ENCODE measurements at regions not wholly inside any gene's neighbourhood (a gene's known extent, or its start where the extent isn't known, plus 50 kb on each side); places are given as distances from the start of the nearest gene placed in this dataset.

- DNase-seq (ENCODE audit: low spot score), result no peak
Observed at GRCh38 chr7:123060446-123060845, 64.9 kb upstream of the TAS2R16 start.

- DNase-seq (ENCODE audit: low spot score), result no peak
Observed at GRCh38 chr7:123057911-123058310, 62.4 kb upstream of the TAS2R16 start.

GRCh38 chr7:123054357-123055133, 59.0 kb upstream of the TAS2R16 start:
- peak; percentile 23 for DNase-seq (ENCODE audit: low spot score)

GRCh38 chr7:123051916-123052315, 56.4 kb upstream of the TAS2R16 start:
- DNase-seq (ENCODE audit: low spot score), result no peak

GRCh38 chr7:123047955-123048354, 52.5 kb upstream of the TAS2R16 start:
- no peak for DNase-seq (ENCODE audit: low spot score)

All from HT-29 (cell line).